BLaER1 (cell line): ENCODE measurements at regions not wholly inside any gene's neighbourhood (a gene's known extent, or its start where the extent isn't known, plus 50 kb on each side); places are given as distances from the start of the nearest gene placed in this dataset.

ENCODE experiments used
- H3K27ac ChIP-seq: shearing (Covaris generic); formaldehyde crosslinking; 2 replicates; pipeline ENCODE4 v1.8.1; 2022
- H3K27me3 ChIP-seq: shearing (Covaris generic); formaldehyde crosslinking; 2 replicates; pipeline ENCODE4 v1.8.1; 2022
- H3K36me3 ChIP-seq: shearing (Covaris generic); formaldehyde crosslinking; 2 replicates; pipeline ENCODE4 v1.8.1; 2022
- H3K4me1 ChIP-seq: shearing (Covaris generic); formaldehyde crosslinking; 2 replicates; pipeline ENCODE4 v1.8.1; 2022
- H3K4me2 ChIP-seq: shearing (Covaris generic); formaldehyde crosslinking; 2 replicates; pipeline ENCODE4 v1.8.1; 2022
- H3K4me3 ChIP-seq: shearing (Covaris generic); formaldehyde crosslinking; 2 replicates; pipeline ENCODE4 v1.8.1; 2022
- H3K9ac ChIP-seq: shearing (Covaris generic); formaldehyde crosslinking; 2 replicates; pipeline ENCODE4 v1.8.1; 2022
- H3K9me3 ChIP-seq: shearing (Covaris generic); formaldehyde crosslinking; 2 replicates; pipeline ENCODE4 v1.8.1; 2022
- H4K20me1 ChIP-seq: shearing (Covaris generic); formaldehyde crosslinking; 2 replicates; pipeline ENCODE4 v1.8.1; 2022
- Cebpa-rat ChIP-seq: shearing (Covaris generic); IDR thresholded peaks from 2 replicates; pipeline ENCODE4 v1.8.1; 2022

DNA sequence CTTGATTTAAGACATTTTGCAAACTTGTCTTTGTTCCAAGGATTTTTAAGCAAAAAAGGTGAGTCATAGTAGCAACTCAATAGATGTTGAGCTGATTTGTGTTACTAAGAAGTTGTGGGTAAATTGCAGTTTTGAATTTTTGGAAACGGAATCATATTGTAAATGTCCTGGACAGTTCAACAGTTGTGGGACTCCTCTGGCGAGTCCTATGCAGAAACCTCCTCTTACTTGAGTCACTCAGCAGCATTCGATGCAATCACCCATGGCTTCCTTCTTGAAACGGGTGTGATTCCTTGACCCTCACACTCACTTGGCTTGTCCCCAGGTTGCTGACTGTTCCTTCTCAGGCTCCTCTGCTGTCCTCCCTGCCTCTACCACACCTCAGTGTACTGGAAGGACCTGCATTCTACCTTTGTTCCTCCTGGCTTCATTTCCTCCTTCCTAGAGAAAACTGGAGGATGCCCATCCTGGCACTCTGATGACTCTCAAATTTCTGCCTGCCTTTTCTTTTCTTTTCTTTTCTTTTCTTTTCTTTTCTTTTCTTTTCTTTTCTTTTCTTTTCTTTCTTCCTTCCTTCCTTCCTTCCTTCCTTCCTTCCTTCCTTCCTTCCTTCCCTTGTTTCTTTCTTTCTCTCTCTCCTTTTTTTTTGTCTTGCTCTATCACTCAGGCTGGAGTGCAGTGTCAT, 52.8 kb upstream of the DGKG start:
- no peak overlapping the region for H3K9ac ChIP-seq

GRCh38 chr3:186413615-186414415, 51.8 kb upstream of the DGKG start:
- Histone ChIP-seq H3K36me3 (no peaks in the 10 kb centered on the region), H3K4me3 (peak overlapping the region; percentile 56), H4K20me1 (no peaks in the 10 kb centered on the region), H3K9me3 (no peaks in the 10 kb centered on the region), H3K4me2 (peak overlapping the region; percentile 86), H3K9ac (peak overlapping the region; percentile 50), H3K27me3 (no peaks in the 10 kb centered on the region), H3K4me1 (peaks cover 31% of the 10 kb centered on the region), H3K27ac (peak overlapping the region; percentile 21; the same call in 1 of the 2 replicates)
- no peak for TF ChIP-seq Cebpa-rat

More for the DNA sequence above, 52.8 kb upstream of the DGKG start:
- Histone ChIP-seq H3K9me3 (no peaks in the 10 kb centered on the region), H3K4me3 (no peak overlapping the region), H3K4me1 (peaks cover 31% of the 10 kb centered on the region), H3K4me2 (peak overlapping the region; percentile 86), H4K20me1 (no peaks in the 10 kb centered on the region), H3K27ac (no peak overlapping the region), H3K27me3 (no peaks in the 10 kb centered on the region), H3K36me3 (no peaks in the 10 kb centered on the region)
- no peak for TF ChIP-seq Cebpa-rat

- Histone ChIP-seq H3K4me2 (no peak overlapping the region), H3K36me3 (no peaks in the 10 kb centered on the region), H3K4me1 (peaks cover 31% of the 10 kb centered on the region), H3K27me3 (no peaks in the 10 kb centered on the region), H4K20me1 (no peaks in the 10 kb centered on the region), H3K9me3 (no peaks in the 10 kb centered on the region), H3K9ac (no peak overlapping the region), H3K4me3 (no peak overlapping the region), H3K27ac (no peak overlapping the region)
- TF ChIP-seq Cebpa-rat = no peak
These were observed 50.0 kb upstream of the DGKG start for GRCh38 chr3:186411994-186412393.
